Motor neuron (in vitro differentiated cells): ENCODE measurements at regions not wholly inside any gene's neighbourhood (a gene's known extent, or its start where the extent isn't known, plus 50 kb on each side); places are given as distances from the start of the nearest gene placed in this dataset.
"Not testable (repeated sequence)": the region's sequence is repeated elsewhere in the genome, so short reads cannot be mapped to it uniquely, and the experiment has no call there.

Source experiments
- ATAC-seq, 8 experiments: fragments of 200-7000 bp; cut with Tn5 transposase; replicated peaks in 6 of 8; 2 replicates each; pipeline ENCODE4 v1.8.0; 2021; ENCODE audit warnings: mild to moderate bottlenecking in 8 of 8, moderate library complexity in 8 of 8
- H3K27ac ChIP-seq, 2 donors: fragments of 250-450 bp; sonication (Bioruptor Pico); 2 replicates each; pipeline ENCODE4 v1.9.0; 2021; ENCODE audit warnings: antibody characterized with exemption in 2 of 2, mild to moderate bottlenecking in 2 of 2, moderate library complexity in 1 of 2
- H3K4me1 ChIP-seq, 2 donors: fragments of 250-450 bp; sonication (Bioruptor Pico); replicated peaks in 1 of 2; 2 replicates each; pipeline ENCODE4 v1.6.1; 2021; ENCODE audit warnings: antibody characterized with exemption in 2 of 2, mild to moderate bottlenecking in 2 of 2, moderate library complexity in 1 of 2
- H3K4me3 ChIP-seq, 5 donors: fragments of 250-450 bp; sonication (Bioruptor Pico); 2 replicates each; pipeline ENCODE4 v1.9.0; 2021; ENCODE audit warnings: antibody characterized with exemption in 5 of 5, mild to moderate bottlenecking in 5 of 5, moderate library complexity in 4 of 5
- WGBS, 10 experiments: fragments of 450-650 bp; shearing (Covaris generic); methylation state at CpG; one replicate each; pipeline ENCODE4 v1.0.0; 2022; 5-methylcytosine and 5-hydroxymethylcytosine counted together
- in situ Hi-C, 9 experiments: fragments of 400-800 bp; cut with MboI; loops; one replicate each; pipeline ENCODE4 v1.15.0; 2021; ENCODE audit warnings: low sequenced_read_pairs in 9 of 9, low pct_unique_long_range_greater_than_20kb in 2 of 9; ENCODE audit not compliant: unreplicated experiment in 9 of 9

GRCh38 chr6:15751721-15752350, 89.0 kb upstream of the DTNBP1 start:
- ATAC-seq: peak in 1 of 8 experiments; percentile 30
- 0 to 100% (median 51%) methylated on average over 1 to 3 of the region's 3 CpGs for WGBS, 10 experiments
- no peaks in the 10 kb centered on the region for H3K4me1 ChIP-seq
- in situ Hi-C loops: loop anchor here in 1 of 9 experiments (10.0 to 25.0 kb wide), 2 partner anchors 57 to 135 kb away; no protein-coding TSS in a partner anchor
- no peak overlapping the region for H3K4me3 ChIP-seq
- no peak overlapping the region for H3K27ac ChIP-seq

- Histone ChIP-seq H3K27ac (no peak overlapping the region), H3K4me1 (no peaks in the 10 kb centered on the region), H3K4me3 (no peak overlapping the region)
- ATAC-seq: no peak
- WGBS, 10 experiments: 83 to 100% (median 97%) methylated on average over 2 to 4 of the region's 4 CpGs; no CpG with 5 or more reads in 2 of the 10 experiments
- in situ Hi-C loops: no loop called here
These were observed 85.5 kb upstream of the DTNBP1 start for GRCh38 chr6:15748341-15748740.

GRCh38 chr6:15747354-15747883, 84.6 kb upstream of the DTNBP1 start:
- no peak overlapping the region for H3K27ac ChIP-seq
- in situ Hi-C loops: no loop called here
- WGBS, 10 experiments: 42 to 100% (median 76%) methylated on average over 1 to 2 of the region's 2 CpGs; no CpG with 5 or more reads in 2 of the 10 experiments
- ATAC-seq: no peak
- no peaks in the 10 kb centered on the region for H3K4me1 ChIP-seq
- no peak overlapping the region for H3K4me3 ChIP-seq

GRCh38 chr6:15745781-15746180, 83.0 kb upstream of the DTNBP1 start:
- no peaks in the 10 kb centered on the region for H3K4me1 ChIP-seq
- no peak overlapping the region for H3K27ac ChIP-seq
- 50 to 100% (median 96%) methylated on average over 1 to 3 of the region's 3 CpGs; no CpG with 5 or more reads in 3 of the 10 experiments for WGBS, 10 experiments
- no peak for ATAC-seq
- H3K4me3 ChIP-seq: no peak overlapping the region
- in situ Hi-C loops: no loop called here

GRCh38 chr6:15744818-15745402, 82.1 kb upstream of the DTNBP1 start:
- in situ Hi-C loops: no loop called here
- H3K4me1 ChIP-seq: no peaks in the 10 kb centered on the region
- no peak overlapping the region for H3K4me3 ChIP-seq
- no peak for ATAC-seq
- H3K27ac ChIP-seq: no peak overlapping the region
- 47 to 100% (median 83%) methylated on average over 1 to 4 of the region's 4 CpGs; no CpG with 5 or more reads in 1 of the 10 experiments for WGBS, 10 experiments

- WGBS, 10 experiments: 13 to 89% (median 60%) methylated on average over 1 of the region's 1 CpG; no CpG with 5 or more reads in 4 of the 10 experiments
- H3K27ac ChIP-seq, H3K4me3 ChIP-seq, in situ Hi-C loops, ATAC-seq, H3K4me1 ChIP-seq: not testable (repeated sequence)
These were observed 79.2 kb upstream of the DTNBP1 start for GRCh38 chr6:15742013-15742412.

- Histone ChIP-seq H3K27ac (no peak overlapping the region), H3K4me1 (no peaks in the 10 kb centered on the region), H3K4me3 (no peak overlapping the region)
- in situ Hi-C loops: no loop called here
- ATAC-seq: no peak
These were observed 78.6 kb upstream of the DTNBP1 start for GRCh38 chr6:15741405-15741804.

- Histone ChIP-seq H3K27ac (no peak overlapping the region), H3K4me1 (no peaks in the 10 kb centered on the region), H3K4me3 (no peak overlapping the region)
- in situ Hi-C loops: no loop called here
- WGBS, 10 experiments: 14 to 90% (median 67%) methylated on average over 1 to 3 of the region's 3 CpGs; no CpG with 5 or more reads in 1 of the 10 experiments
- ATAC-seq: no peak
These were observed 77.0 kb upstream of the DTNBP1 start for GRCh38 chr6:15739867-15740266.

- no peak overlapping the region for H3K4me3 ChIP-seq
- 0 to 37% (median 14%) methylated on average over 1 to 2 of the region's 2 CpGs; no CpG with 5 or more reads in 7 of the 10 experiments for WGBS, 10 experiments
- ATAC-seq: no peak
- peaks cover 0 to 4% of the 10 kb centered on the region in 2 donors for H3K4me1 ChIP-seq
- in situ Hi-C loops: no loop called here
- no peak overlapping the region for H3K27ac ChIP-seq
These were observed 76.5 kb upstream of the DTNBP1 start for GRCh38 chr6:15739353-15739752.

- in situ Hi-C loops, H3K27ac ChIP-seq, H3K4me3 ChIP-seq, ATAC-seq: not testable (repeated sequence)
- H3K4me1 ChIP-seq: peaks cover 3 to 11% of the 10 kb centered on the region in 2 donors
- WGBS, 10 experiments: 0 to 81% (median 0%) methylated on average over 1 to 2 of the region's 8 CpGs; no CpG with 5 or more reads in 4 of the 10 experiments
These were observed 75.4 kb upstream of the DTNBP1 start for GRCh38 chr6:15738195-15738594.

- 60 to 100% (median 83%) methylated on average over 1 to 3 of the region's 3 CpGs; no CpG with 5 or more reads in 2 of the 10 experiments for WGBS, 10 experiments
- Histone ChIP-seq H3K4me3 (no peak overlapping the region), H3K27ac (no peak overlapping the region), H3K4me1 (peaks cover 8 to 17% of the 10 kb centered on the region in 2 donors)
- ATAC-seq: peak in 1 of 8 experiments; percentile 6
- in situ Hi-C loops: no loop called here
These were observed 73.5 kb upstream of the DTNBP1 start for GRCh38 chr6:15736297-15736696.

- Histone ChIP-seq H3K27ac (no peak overlapping the region), H3K4me3 (no peak overlapping the region), H3K4me1 (peaks cover 8 to 22% of the 10 kb centered on the region in 2 donors)
- WGBS, 10 experiments: 25 to 100% (median 57%) methylated on average over 1 to 5 of the region's 5 CpGs; no CpG with 5 or more reads in 1 of the 10 experiments
- in situ Hi-C loops: no loop called here
- peak in 7 of 8 experiments; percentile 28 to 86 (median 77) for ATAC-seq
These were observed 72.9 kb upstream of the DTNBP1 start for GRCh38 chr6:15735567-15736265.
